ENCODE measurements at regions not wholly inside any gene's neighbourhood (a gene's known extent, or its start where the extent isn't known, plus 50 kb on each side); places are given as distances from the start of the nearest gene placed in this dataset.

DNA sequence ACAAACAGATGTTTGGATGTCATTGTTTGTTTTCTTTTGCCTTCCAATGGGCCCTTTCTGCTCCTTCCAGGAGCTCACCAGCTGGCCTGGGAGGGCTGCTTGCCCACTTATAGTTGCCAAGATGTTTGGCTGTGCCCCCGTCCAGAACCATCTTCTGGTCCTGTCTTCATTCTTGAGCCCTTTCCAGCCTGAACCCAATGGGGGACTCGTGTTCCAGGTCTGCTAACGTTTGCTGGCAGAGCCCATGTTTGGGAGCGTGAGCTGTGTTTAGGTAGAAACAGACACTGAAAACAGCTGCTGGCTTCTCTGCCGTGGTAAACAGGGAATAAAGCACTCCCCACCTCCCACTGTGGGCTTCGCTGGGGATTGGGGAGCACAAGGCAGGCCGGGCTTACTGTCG lies 83.2 kb upstream of the SYT13 start:
- DNase-seq (ENCODE audit: low read depth): no peak
- no peak overlapping the region for H3K4me3 ChIP-seq (ENCODE audit: low read depth, low read length)
- TF ChIP-seq, protein P1, sequence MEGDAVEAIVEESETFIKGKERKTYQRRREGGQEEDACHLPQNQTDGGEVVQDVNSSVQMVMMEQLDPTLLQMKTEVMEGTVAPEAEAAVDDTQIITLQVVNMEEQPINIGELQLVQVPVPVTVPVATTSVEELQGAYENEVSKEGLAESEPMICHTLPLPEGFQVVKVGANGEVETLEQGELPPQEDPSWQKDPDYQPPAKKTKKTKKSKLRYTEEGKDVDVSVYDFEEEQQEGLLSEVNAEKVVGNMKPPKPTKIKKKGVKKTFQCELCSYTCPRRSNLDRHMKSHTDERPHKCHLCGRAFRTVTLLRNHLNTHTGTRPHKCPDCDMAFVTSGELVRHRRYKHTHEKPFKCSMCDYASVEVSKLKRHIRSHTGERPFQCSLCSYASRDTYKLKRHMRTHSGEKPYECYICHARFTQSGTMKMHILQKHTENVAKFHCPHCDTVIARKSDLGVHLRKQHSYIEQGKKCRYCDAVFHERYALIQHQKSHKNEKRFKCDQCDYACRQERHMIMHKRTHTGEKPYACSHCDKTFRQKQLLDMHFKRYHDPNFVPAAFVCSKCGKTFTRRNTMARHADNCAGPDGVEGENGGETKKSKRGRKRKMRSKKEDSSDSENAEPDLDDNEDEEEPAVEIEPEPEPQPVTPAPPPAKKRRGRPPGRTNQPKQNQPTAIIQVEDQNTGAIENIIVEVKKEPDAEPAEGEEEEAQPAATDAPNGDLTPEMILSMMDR (conservative IDR thresholded peaks at IDR 0.05; ENCODE audit: low read depth, low read length): no peak

DNA sequence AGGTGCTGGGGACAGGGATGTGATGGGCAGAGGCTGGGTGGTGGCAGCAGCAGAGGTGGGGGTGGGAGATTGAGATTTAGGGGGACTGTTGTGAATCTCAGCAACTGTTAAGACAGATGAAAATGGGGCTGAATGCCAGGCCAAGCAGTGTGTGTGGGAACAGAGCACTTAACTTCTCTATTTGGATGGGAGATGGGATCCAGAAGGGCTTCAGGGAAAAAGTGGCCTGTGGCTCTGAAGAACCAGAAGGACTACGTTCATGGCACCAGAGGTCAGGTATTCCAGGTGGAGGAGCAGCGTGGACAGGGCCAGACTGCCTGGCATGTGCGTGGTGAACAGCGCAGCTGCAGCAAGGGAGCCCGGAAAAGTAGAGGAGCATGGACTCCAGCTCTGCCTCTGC lies 82.6 kb upstream of the SYT13 start:
- TF ChIP-seq, protein P1 (conservative IDR thresholded peaks at IDR 0.05; ENCODE audit: low read depth, low read length): no peak
- no peak overlapping the region for H3K4me3 ChIP-seq (ENCODE audit: low read depth, low read length)
- no peak for DNase-seq (ENCODE audit: low read depth)

DNA sequence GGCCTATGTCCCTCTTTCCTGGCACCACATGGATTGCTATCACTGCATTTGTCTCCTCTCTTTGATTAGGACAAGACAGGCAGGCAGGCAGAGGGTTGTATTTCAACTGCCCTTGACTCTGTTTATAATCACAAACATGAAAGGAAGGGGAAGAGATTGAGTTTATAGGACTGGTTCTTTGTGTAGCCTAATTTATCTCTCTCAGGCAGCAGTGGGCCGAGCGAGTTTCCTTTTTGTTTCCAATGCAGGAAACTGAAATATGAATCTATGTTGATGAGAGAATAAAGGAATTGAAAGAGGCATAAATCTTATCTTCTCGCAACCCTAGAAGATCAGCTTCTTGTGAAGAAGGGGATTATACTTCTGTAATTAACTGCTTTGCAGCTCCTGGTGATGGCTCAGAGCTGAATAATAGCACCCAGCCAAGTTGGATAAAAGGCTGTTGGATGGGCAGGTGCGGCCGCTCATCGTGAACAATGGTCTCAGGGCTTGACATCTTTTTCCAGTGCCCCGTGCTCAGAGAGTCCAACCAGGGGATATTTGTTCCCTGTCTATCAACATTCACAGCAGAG lies 80.6 kb upstream of the SYT13 start:
- TF ChIP-seq, protein P1 (conservative IDR thresholded peaks at IDR 0.05; ENCODE audit: low read depth, low read length): no peak
- no peak for DNase-seq (ENCODE audit: low read depth)
- no peak overlapping the region for H3K4me3 ChIP-seq (ENCODE audit: low read depth, low read length)

DNA sequence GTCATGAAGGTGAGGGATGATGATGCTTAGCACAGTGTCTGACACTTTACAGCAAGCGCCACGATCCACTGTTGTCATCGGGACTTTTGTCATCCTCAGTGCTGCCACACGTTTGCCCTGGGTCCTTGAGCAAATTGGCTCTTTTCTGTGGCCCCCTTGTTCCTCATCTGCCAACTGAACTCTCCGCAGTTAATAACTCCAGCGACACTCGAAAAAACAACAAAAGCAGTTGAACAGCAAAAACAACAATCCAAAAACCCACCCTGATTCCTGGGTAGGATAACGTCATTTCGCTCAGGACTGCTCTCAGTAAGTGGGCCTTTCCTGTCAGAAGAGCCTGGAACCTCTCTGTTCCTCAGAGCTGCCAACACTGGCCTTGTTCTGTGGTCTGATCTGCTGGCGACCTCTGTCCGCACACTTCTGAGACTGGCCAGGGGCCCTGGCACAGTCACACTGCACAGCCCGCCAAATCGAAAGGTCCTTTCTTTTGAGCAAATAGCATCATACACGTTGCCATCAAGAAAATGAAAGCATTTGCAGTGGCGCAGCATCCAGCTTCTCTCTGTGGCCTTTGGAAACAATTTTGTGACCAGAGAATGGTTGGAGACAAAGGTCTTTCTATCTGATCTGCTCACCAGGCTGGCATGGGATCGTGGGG lies 79.9 kb upstream of the SYT13 start:
- TF ChIP-seq, protein P1 (conservative IDR thresholded peaks at IDR 0.05; ENCODE audit: low read depth, low read length): no peak
- no peak for DNase-seq (ENCODE audit: low read depth)
- no peak overlapping the region for H3K4me3 ChIP-seq (ENCODE audit: low read depth, low read length)

DNA sequence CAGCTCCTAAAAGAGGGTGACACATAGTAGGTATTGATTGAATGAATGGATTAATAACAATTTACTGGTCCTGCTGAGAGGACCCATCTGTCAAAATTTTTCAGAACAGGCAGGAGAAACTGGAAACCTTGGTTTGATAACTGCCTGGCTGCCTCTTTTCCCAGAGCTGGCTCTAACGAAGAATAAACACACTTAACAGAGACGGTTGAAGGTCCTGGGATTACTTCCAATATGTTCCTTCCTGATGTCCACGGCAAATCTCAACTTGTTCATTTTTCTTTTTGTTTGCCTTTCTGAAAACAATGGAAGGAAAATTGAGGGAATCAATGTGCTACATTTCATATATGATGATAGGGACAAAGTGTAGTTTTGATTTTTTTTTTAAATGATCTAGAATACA lies 76.5 kb upstream of the SYT13 start:
- no peak overlapping the region for H3K4me3 ChIP-seq (ENCODE audit: low read depth, low read length)
- TF ChIP-seq, protein P1 (conservative IDR thresholded peaks at IDR 0.05; ENCODE audit: low read depth, low read length): no peak
- DNase-seq (ENCODE audit: low read depth): no peak

DNA sequence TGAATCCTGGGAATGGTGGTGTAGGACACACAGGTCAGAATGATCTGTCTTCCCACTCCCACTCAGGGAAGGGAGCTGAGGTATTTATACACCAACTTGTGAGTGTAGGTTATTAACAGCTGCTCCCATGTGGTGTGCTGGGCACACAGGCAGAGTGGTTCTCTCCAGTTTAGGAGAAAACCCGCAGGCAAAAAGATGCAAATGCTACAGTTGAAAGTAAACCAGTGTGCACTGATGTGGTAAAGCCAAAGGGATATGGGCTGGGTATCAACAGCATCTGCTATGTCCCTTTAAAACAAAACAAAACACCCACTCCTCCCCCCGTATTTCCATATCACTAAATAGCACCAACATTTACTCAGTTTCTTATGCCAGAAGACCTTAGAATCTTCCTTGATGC lies 75.4 kb upstream of the SYT13 start:
- TF ChIP-seq, protein P1 (conservative IDR thresholded peaks at IDR 0.05; ENCODE audit: low read depth, low read length): no peak
- H3K4me3 ChIP-seq (ENCODE audit: low read depth, low read length): no peak overlapping the region
- DNase-seq (ENCODE audit: low read depth): no peak

DNA sequence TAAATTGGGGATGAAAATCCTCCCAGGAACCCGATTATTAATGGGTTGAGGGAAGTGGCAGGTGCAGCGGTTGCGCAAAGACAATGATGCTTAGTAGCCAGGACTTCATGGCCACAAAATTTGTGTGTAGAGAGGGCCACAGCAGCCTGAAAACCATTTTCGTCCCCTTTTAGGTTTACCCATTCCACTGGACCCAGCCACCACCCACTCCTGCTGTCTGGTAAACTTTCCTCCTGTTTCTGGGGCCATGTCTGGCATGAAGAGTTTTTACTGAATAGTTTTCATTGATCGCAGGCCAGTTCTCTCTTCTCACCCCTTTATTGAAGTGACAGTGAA lies 69.5 kb upstream of the SYT13 start:
- TF ChIP-seq, protein P1 (conservative IDR thresholded peaks at IDR 0.05; ENCODE audit: low read depth, low read length): no peak
- peak overlapping the region; percentile 60 for H3K4me3 ChIP-seq (ENCODE audit: low read depth, low read length)
- no peak for DNase-seq (ENCODE audit: low read depth)
